ENCODE measurements at regions not wholly inside any gene's neighbourhood (a gene's known extent, or its start where the extent isn't known, plus 50 kb on each side); places are given as distances from the start of the nearest gene placed in this dataset.

DNA sequence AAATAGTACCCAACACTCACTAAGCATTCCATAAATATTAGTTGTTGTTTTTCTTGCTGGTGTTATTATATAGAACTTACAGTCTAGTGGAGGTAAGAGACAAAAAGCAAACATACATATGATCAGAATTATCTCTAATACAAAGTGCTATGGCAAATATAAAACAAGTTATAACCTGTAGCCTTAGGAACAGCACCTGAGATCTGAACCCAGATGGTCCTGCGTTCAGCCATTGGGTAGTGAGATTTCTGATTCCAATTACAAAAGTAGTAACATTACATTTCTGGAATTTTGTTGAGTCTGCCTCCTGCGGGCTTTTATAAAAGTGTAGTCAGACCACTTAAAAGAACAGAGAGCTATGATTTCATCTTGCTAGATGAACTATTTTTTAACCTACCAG, 242.9 kb upstream of the ZNF462 start:
- Histone ChIP-seq H3K79me2 (ENCODE audit: control insufficient read depth, insufficient read depth, low read length) (no peaks in the 10 kb centered on the region), H3K9me3 (ENCODE audit: control insufficient read depth, low read depth, low read length) (no peaks in the 10 kb centered on the region), H2AFZ (ENCODE audit: control insufficient read depth, low read length) (no peak overlapping the region), H3K4me1 (ENCODE audit: control insufficient read depth, extremely low read depth, insufficient read depth, low read length) (no peaks in the 10 kb centered on the region), H3K9ac (ENCODE audit: control insufficient read depth, extremely low read depth, insufficient read depth, low read length) (no peak overlapping the region), H3K36me3 (ENCODE audit: control insufficient read depth in 2 of 2, extremely low read depth in 1 of 2, insufficient read depth in 2 of 2, low read length in 2 of 2) (no peaks in the 10 kb centered on the region), H3K9me1 (ENCODE audit: control insufficient read depth, extremely low read depth, insufficient read depth, low read length) (no peaks in the 10 kb centered on the region), H4K20me1 (ENCODE audit: control insufficient read depth, extremely low read depth, insufficient read depth, low read length) (no peaks in the 10 kb centered on the region), H3K27ac (ENCODE audit: control insufficient read depth, insufficient read depth, low read length) (no peak overlapping the region), H3K27me3 (ENCODE audit: control insufficient read depth, extremely low read depth, insufficient read depth, low read length) (no peaks in the 10 kb centered on the region), H3K4me2 (ENCODE audit: control insufficient read depth, extremely low read depth, insufficient read depth, low read depth, low read length) (no peak overlapping the region), H3K4me3 (ENCODE audit: control insufficient read depth in 2 of 3, extremely low read depth in 1 of 3, insufficient read depth in 2 of 3, low read depth in 1 of 3, low read length in 3 of 3) (no peak overlapping the region)
- TF ChIP-seq CTCF (optimal IDR thresholded peaks at IDR 0.05 in 1 of 3, IDR thresholded peaks at IDR 0.05 in 1 of 3, conservative IDR thresholded peaks at IDR 0.05 in 1 of 3; ENCODE audit: extremely low read depth in 1 of 3, insufficient read depth in 2 of 3, low read length in 3 of 3) (no peak), EZH2 (IDR thresholded peaks at IDR 0.05; ENCODE audit: low read length) (no peak)
- dilution Hi-C loops (cut with MboI; ENCODE audit: extremely low pct_ligation_motif_present, low sequenced_read_pairs) = no loop called here
- DNase-seq (ENCODE audit: low read depth, low spot score) = no peak
- no peak for FAIRE-seq

GRCh38 chr9:106620866-106621265, 242.1 kb upstream of the ZNF462 start:
- Histone ChIP-seq H3K79me2 (ENCODE audit: control insufficient read depth, insufficient read depth, low read length) (no peaks in the 10 kb centered on the region), H3K9ac (ENCODE audit: control insufficient read depth, extremely low read depth, insufficient read depth, low read length) (no peak overlapping the region), H3K4me3 (ENCODE audit: control insufficient read depth in 2 of 3, extremely low read depth in 1 of 3, insufficient read depth in 2 of 3, low read depth in 1 of 3, low read length in 3 of 3) (no peak overlapping the region), H3K27me3 (ENCODE audit: control insufficient read depth, extremely low read depth, insufficient read depth, low read length) (no peaks in the 10 kb centered on the region), H2AFZ (ENCODE audit: control insufficient read depth, low read length) (no peak overlapping the region), H3K36me3 (ENCODE audit: control insufficient read depth in 2 of 2, extremely low read depth in 1 of 2, insufficient read depth in 2 of 2, low read length in 2 of 2) (no peaks in the 10 kb centered on the region), H3K27ac (ENCODE audit: control insufficient read depth, insufficient read depth, low read length) (no peak overlapping the region), H3K9me1 (ENCODE audit: control insufficient read depth, extremely low read depth, insufficient read depth, low read length) (no peaks in the 10 kb centered on the region), H3K4me1 (ENCODE audit: control insufficient read depth, extremely low read depth, insufficient read depth, low read length) (no peaks in the 10 kb centered on the region), H3K4me2 (ENCODE audit: control insufficient read depth, extremely low read depth, insufficient read depth, low read depth, low read length) (no peak overlapping the region), H4K20me1 (ENCODE audit: control insufficient read depth, extremely low read depth, insufficient read depth, low read length) (no peaks in the 10 kb centered on the region), H3K9me3 (ENCODE audit: control insufficient read depth, low read depth, low read length) (no peaks in the 10 kb centered on the region)
- dilution Hi-C loops (cut with MboI; ENCODE audit: extremely low pct_ligation_motif_present, low sequenced_read_pairs) = no loop called here
- no peak for DNase-seq (ENCODE audit: low read depth, low spot score)
- TF ChIP-seq EZH2 (IDR thresholded peaks at IDR 0.05; ENCODE audit: low read length) (no peak), CTCF (optimal IDR thresholded peaks at IDR 0.05 in 1 of 3, IDR thresholded peaks at IDR 0.05 in 1 of 3, conservative IDR thresholded peaks at IDR 0.05 in 1 of 3; ENCODE audit: extremely low read depth in 1 of 3, insufficient read depth in 2 of 3, low read length in 3 of 3) (no peak)
- FAIRE-seq = no peak
